HG03103 (cell line): ENCODE measurements at regions not wholly inside any gene's neighbourhood (a gene's known extent, or its start where the extent isn't known, plus 50 kb on each side); places are given as distances from the start of the nearest gene placed in this dataset.
"Not testable (repeated sequence)": the region's sequence is repeated elsewhere in the genome, so short reads cannot be mapped to it uniquely, and the experiment has no call there.

Experiments
- ATAC-seq: cut with Tn5 transposase; IDR thresholded peaks from one replicate; pipeline ENCODE4 v1.9.1; 2021; ENCODE audit warnings: low read depth; ENCODE audit not compliant: unreplicated experiment

GRCh38 chr9:75715360-75715759 is 175.1 kb upstream of the PCSK5 start:
- ATAC-seq: no peak

- no peak for ATAC-seq
Measured at GRCh38 chr9:75718677-75719076, 171.8 kb upstream of the PCSK5 start.

GRCh38 chr9:75728391-75728790 is 162.1 kb upstream of the PCSK5 start:
- ATAC-seq: no peak

- ATAC-seq: no peak
Measured at GRCh38 chr9:75734802-75735201, 155.7 kb upstream of the PCSK5 start.

GRCh38 chr9:75739884-75740611 is 150.4 kb upstream of the PCSK5 start:
- no peak for ATAC-seq

GRCh38 chr9:75743855-75744254 is 146.6 kb upstream of the PCSK5 start:
- ATAC-seq: no peak

GRCh38 chr9:75754080-75754479 is 136.4 kb upstream of the PCSK5 start:
- no peak for ATAC-seq

GRCh38 chr9:75775166-75775565 is 115.3 kb upstream of the PCSK5 start:
- ATAC-seq: no peak

GRCh38 chr9:75775966-75776691 is 114.3 kb upstream of the PCSK5 start:
- no peak for ATAC-seq

GRCh38 chr9:75780185-75780584 is 110.3 kb upstream of the PCSK5 start:
- no peak for ATAC-seq

- no peak for ATAC-seq
Measured at GRCh38 chr9:75788006-75788634, 102.4 kb upstream of the PCSK5 start.

- ATAC-seq: no peak
Measured at GRCh38 chr9:75797085-75797580, 93.3 kb upstream of the PCSK5 start.

- no peak for ATAC-seq
Measured at GRCh38 chr9:75798505-75798904, 92.0 kb upstream of the PCSK5 start.

- ATAC-seq: no peak
Measured at GRCh38 chr9:75803130-75803529, 87.3 kb upstream of the PCSK5 start.

- no peak for ATAC-seq
Measured at GRCh38 chr9:75810063-75810462, 80.4 kb upstream of the PCSK5 start.

- no peak for ATAC-seq
Measured at GRCh38 chr9:75811692-75812091, 78.8 kb upstream of the PCSK5 start.

- ATAC-seq: no peak
Measured at GRCh38 chr9:75812141-75812540, 78.3 kb upstream of the PCSK5 start.

- no peak for ATAC-seq
Measured at GRCh38 chr9:75814667-75815066, 75.8 kb upstream of the PCSK5 start.

GRCh38 chr9:75820471-75821115 is 69.9 kb upstream of the PCSK5 start:
- not testable (repeated sequence) for ATAC-seq

- no peak for ATAC-seq
Measured at GRCh38 chr9:75823151-75823550, 67.3 kb upstream of the PCSK5 start.
